ENCODE measurements at regions not wholly inside any gene's neighbourhood (a gene's known extent, or its start where the extent isn't known, plus 50 kb on each side); places are given as distances from the start of the nearest gene placed in this dataset.

DNA sequence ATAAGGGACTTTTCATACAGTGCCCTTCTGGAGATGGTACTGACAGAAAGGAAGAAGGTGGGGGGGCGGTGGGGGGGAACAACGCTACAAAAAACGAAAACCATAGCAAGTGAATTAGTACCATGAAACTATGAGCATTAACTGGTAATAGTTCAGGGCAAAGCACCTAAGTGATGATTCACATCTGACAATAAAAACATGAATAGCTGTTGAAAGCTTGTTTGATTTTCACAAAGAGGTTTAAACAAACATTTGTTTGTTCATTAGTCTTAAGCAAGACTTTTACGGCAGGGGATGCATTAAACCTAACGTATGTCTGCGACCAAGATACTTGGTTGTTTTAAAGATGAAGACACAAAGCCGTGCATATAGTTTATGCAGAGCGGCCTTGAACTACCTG, 177.5 kb downstream of the LMO4 start:
- no peak for TF ChIP-seq POLR2AphosphoS5 (IDR thresholded peaks at IDR 0.05)
- Histone ChIP-seq H3K27ac (no peak overlapping the region), H3K9me3 (no peaks in the 10 kb centered on the region), H3K4me3 (no peak overlapping the region), H3K36me3 (no peaks in the 10 kb centered on the region), H3K4me1 (no peaks in the 10 kb centered on the region), H3K27me3 (no peaks in the 10 kb centered on the region)
- in situ Hi-C loops (cut with MboI; ENCODE audit: low pct_ligation_motif_present in 1 of 4, low pct_unique_long_range_greater_than_20kb in 1 of 4, low sequenced_read_pairs in 3 of 4) (no loop called here), intact Hi-C loops (cut with DNase I; ENCODE audit: low total_unique reads) (no loop called here)
- WGBS, 2 donors (ENCODE audit: low coverage in 1 of 2) = 62% methylated on average over 8 of the region's 8 CpGs
- DNase-seq = no peak

DNA sequence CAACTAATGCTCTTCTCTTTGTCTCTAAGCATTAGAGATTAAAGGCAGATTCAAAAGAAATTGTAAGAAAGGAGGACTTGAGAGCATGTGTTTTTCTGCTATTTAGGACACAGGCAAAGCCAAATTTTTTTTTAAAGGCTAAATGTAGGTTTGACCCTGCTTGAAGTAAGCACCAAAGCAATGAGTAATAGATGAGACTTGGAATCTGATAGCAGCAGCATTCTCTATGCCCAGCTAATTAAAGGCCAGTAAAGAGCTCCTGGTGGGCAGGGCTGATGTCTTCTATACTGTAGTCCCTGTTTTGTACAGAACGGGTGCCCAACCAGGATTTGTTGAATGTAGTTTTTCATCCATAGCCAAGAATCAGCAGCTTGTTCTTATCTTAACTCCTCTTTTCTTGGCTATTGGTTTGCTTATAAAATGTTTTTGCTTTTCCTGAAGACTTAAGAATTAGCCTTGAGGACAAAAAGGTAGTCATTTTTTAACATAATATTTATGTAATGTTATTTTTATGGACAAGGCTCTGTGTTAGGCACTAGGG, 179.6 kb downstream of the LMO4 start:
- Histone ChIP-seq H3K27me3 (no peaks in the 10 kb centered on the region), H3K4me3 (no peak overlapping the region), H3K4me1 (no peaks in the 10 kb centered on the region), H3K9me3 (no peaks in the 10 kb centered on the region), H3K27ac (no peak overlapping the region), H3K36me3 (no peaks in the 10 kb centered on the region)
- in situ Hi-C loops (cut with MboI; ENCODE audit: low pct_ligation_motif_present in 1 of 4, low pct_unique_long_range_greater_than_20kb in 1 of 4, low sequenced_read_pairs in 3 of 4) (no loop called here), intact Hi-C loops (cut with DNase I; ENCODE audit: low total_unique reads) (no loop called here)
- WGBS, 2 donors (ENCODE audit: low coverage in 1 of 2) = 71 to 85% methylated on average over 1 of the region's 1 CpG
- DNase-seq = no peak
- TF ChIP-seq, protein P1, sequence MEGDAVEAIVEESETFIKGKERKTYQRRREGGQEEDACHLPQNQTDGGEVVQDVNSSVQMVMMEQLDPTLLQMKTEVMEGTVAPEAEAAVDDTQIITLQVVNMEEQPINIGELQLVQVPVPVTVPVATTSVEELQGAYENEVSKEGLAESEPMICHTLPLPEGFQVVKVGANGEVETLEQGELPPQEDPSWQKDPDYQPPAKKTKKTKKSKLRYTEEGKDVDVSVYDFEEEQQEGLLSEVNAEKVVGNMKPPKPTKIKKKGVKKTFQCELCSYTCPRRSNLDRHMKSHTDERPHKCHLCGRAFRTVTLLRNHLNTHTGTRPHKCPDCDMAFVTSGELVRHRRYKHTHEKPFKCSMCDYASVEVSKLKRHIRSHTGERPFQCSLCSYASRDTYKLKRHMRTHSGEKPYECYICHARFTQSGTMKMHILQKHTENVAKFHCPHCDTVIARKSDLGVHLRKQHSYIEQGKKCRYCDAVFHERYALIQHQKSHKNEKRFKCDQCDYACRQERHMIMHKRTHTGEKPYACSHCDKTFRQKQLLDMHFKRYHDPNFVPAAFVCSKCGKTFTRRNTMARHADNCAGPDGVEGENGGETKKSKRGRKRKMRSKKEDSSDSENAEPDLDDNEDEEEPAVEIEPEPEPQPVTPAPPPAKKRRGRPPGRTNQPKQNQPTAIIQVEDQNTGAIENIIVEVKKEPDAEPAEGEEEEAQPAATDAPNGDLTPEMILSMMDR (IDR thresholded peaks at IDR 0.05) = no peak
- TF ChIP-seq POLR2A (IDR thresholded peaks at IDR 0.05) = no peak
- TF ChIP-seq POLR2AphosphoS5 (IDR thresholded peaks at IDR 0.05) = no peak
- TF ChIP-seq EP300 (IDR thresholded peaks at IDR 0.05; ENCODE audit: low read depth) = no peak

DNA sequence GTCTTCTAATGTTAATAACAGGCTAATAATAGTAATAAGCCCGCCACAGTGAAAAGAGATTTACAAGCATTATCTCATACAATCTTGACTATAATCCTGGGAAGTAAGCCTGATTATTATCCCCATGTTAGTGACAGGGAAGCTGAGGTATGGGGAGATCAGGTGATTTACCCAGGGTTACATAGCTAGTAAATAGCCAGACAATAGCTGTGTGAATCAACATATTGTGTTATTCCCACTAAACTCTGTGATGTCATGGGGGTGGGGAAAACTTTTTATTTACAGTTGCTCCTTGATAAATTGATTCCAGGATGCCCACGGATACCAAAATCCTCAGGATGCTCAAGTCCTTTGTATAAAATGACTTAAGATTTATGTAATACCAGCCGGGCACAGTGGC, 181.9 kb downstream of the LMO4 start:
- H3K27me3 ChIP-seq = no peaks in the 10 kb centered on the region
- H3K4me3 ChIP-seq = no peak overlapping the region
- H3K4me1 ChIP-seq = no peaks in the 10 kb centered on the region
- 96 to 100% methylated on average over 1 to 3 of the region's 3 CpGs for WGBS, 2 donors (ENCODE audit: low coverage in 1 of 2)
- intact Hi-C loops (cut with DNase I; ENCODE audit: low total_unique reads) (loop anchor here (5.0 kb wide), 1 partner anchor 973 kb away; no protein-coding TSS in a partner anchor), in situ Hi-C loops (cut with MboI; ENCODE audit: low pct_ligation_motif_present in 1 of 4, low pct_unique_long_range_greater_than_20kb in 1 of 4, low sequenced_read_pairs in 3 of 4) (no loop called here)
- H3K36me3 ChIP-seq = no peaks in the 10 kb centered on the region
- no peak overlapping the region for H3K27ac ChIP-seq
- no peak for DNase-seq
- no peaks in the 10 kb centered on the region for H3K9me3 ChIP-seq
- no peak for TF ChIP-seq POLR2AphosphoS5 (IDR thresholded peaks at IDR 0.05)
- TF ChIP-seq EP300 (IDR thresholded peaks at IDR 0.05; ENCODE audit: low read depth) = no peak
- TF ChIP-seq, protein P1 (IDR thresholded peaks at IDR 0.05) = no peak

DNA sequence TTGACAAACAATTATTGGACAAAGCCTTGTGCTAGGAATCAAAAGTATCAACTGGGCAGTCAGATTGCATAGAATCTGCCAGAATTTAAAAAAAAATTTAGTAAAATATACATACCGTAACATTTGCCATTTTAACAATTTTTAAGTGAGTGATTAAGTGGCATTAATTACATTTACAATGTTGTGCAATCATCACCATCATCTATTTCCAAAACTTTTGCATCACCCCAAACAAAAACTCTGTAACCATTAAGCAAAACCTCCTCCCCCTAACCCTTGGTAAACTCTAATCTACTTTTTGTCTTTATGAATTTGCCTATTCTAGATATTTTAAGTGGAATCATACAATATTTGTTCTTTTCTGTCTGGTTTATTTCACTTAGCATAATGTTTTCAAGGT, 182.8 kb downstream of the LMO4 start:
- TF ChIP-seq POLR2AphosphoS5 (IDR thresholded peaks at IDR 0.05) (no peak), EP300 (IDR thresholded peaks at IDR 0.05; ENCODE audit: low read depth) (no peak), POLR2A (IDR thresholded peaks at IDR 0.05) (no peak)
- TF ChIP-seq, protein P1 (IDR thresholded peaks at IDR 0.05) = no peak
- no peak overlapping the region for H3K4me3 ChIP-seq
- WGBS, 2 donors (ENCODE audit: low coverage in 1 of 2) = 83 to 88% methylated on average over 1 of the region's 1 CpG

DNA sequence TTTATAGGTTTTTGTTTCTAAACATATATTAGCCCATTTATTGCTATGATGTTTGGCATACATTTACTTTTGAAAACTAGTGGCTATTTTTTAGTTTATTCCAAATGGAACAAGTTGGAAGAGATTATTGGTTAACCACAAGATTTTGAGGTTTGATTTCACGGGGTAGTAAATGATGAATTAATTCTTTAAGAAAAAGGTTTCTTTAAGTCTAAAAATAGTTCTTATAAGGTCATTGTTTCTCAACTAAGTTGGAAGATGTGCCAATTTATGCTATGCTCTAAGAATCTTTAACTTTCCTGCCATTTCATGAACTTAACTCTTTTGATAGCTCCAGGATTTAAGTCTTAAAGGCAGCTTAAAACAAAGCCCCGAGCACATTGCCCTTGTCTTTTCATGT, 183.8 kb downstream of the LMO4 start:
- DNase-seq = no peak
- in situ Hi-C loops (cut with MboI; ENCODE audit: low pct_ligation_motif_present in 1 of 4, low pct_unique_long_range_greater_than_20kb in 1 of 4, low sequenced_read_pairs in 3 of 4) = no loop called here
- H3K4me3 ChIP-seq = no peak overlapping the region
- no peaks in the 10 kb centered on the region for H3K27me3 ChIP-seq
- no peaks in the 10 kb centered on the region for H3K4me1 ChIP-seq
- no peak overlapping the region for H3K27ac ChIP-seq
- TF ChIP-seq EP300 (IDR thresholded peaks at IDR 0.05; ENCODE audit: low read depth) = no peak
- TF ChIP-seq, protein P1 (IDR thresholded peaks at IDR 0.05) = no peak
- TF ChIP-seq POLR2AphosphoS5 (IDR thresholded peaks at IDR 0.05) = no peak
- no peak for TF ChIP-seq POLR2A (IDR thresholded peaks at IDR 0.05)
- H3K36me3 ChIP-seq = no peaks in the 10 kb centered on the region
- no peaks in the 10 kb centered on the region for H3K9me3 ChIP-seq
- 78 to 86% methylated on average over 2 of the region's 2 CpGs for WGBS, 2 donors (ENCODE audit: low coverage in 1 of 2)
- intact Hi-C loops (cut with DNase I; ENCODE audit: low total_unique reads) = loop anchor here (5.0 kb wide), 1 partner anchor 975 kb away; no protein-coding TSS in a partner anchor

More for the DNA sequence above, 182.8 kb downstream of the LMO4 start:
- H3K27me3 ChIP-seq = no peaks in the 10 kb centered on the region
- in situ Hi-C loops (cut with MboI; ENCODE audit: low pct_ligation_motif_present in 1 of 4, low pct_unique_long_range_greater_than_20kb in 1 of 4, low sequenced_read_pairs in 3 of 4) (no loop called here), intact Hi-C loops (cut with DNase I; ENCODE audit: low total_unique reads) (loop anchor here (5.0 kb wide), 1 partner anchor 974 kb away; no protein-coding TSS in a partner anchor)
- no peak overlapping the region for H3K27ac ChIP-seq
- no peaks in the 10 kb centered on the region for H3K36me3 ChIP-seq
- no peaks in the 10 kb centered on the region for H3K9me3 ChIP-seq
- no peak for DNase-seq
- no peaks in the 10 kb centered on the region for H3K4me1 ChIP-seq
